HG02759 (cell line): ENCODE measurements at regions not wholly inside any gene's neighbourhood (a gene's known extent, or its start where the extent isn't known, plus 50 kb on each side); places are given as distances from the start of the nearest gene placed in this dataset.

Experiments
- ATAC-seq: cut with Tn5 transposase; IDR thresholded peaks from one replicate; pipeline ENCODE4 v1.9.1; 2021; ENCODE audit warnings: mild to moderate bottlenecking, moderate library complexity; ENCODE audit not compliant: unreplicated experiment

GRCh38 chr2:137729305-137729704 is 235.0 kb upstream of the HNMT start:
- no peak for ATAC-seq

- no peak for ATAC-seq
Observed at GRCh38 chr2:137737559-137737958, 226.7 kb upstream of the HNMT start.

- no peak for ATAC-seq
Observed at GRCh38 chr2:137741784-137742362, 222.4 kb upstream of the HNMT start.

GRCh38 chr2:137747509-137747908 is 216.8 kb upstream of the HNMT start:
- no peak for ATAC-seq

GRCh38 chr2:137748533-137748932 is 215.7 kb upstream of the HNMT start:
- no peak for ATAC-seq

- ATAC-seq, result no peak
Observed at GRCh38 chr2:137764646-137765045, 199.6 kb upstream of the HNMT start.

- no peak for ATAC-seq
Observed at GRCh38 chr2:137769406-137769805, 194.9 kb upstream of the HNMT start.

- no peak for ATAC-seq
Observed at GRCh38 chr2:137770166-137770565, 194.1 kb upstream of the HNMT start.

GRCh38 chr2:137771064-137771463 is 193.2 kb upstream of the HNMT start:
- peak; percentile 60 for ATAC-seq

- no peak for ATAC-seq
Observed at GRCh38 chr2:137772451-137772850, 191.8 kb upstream of the HNMT start.

GRCh38 chr2:137775529-137775928 is 188.7 kb upstream of the HNMT start:
- no peak for ATAC-seq

GRCh38 chr2:137776697-137777096 is 187.6 kb upstream of the HNMT start:
- no peak for ATAC-seq

- ATAC-seq, result peak; percentile 69
Observed at GRCh38 chr2:137797641-137798040, 166.6 kb upstream of the HNMT start.

- no peak for ATAC-seq
Observed at GRCh38 chr2:137799600-137799999, 164.7 kb upstream of the HNMT start.

GRCh38 chr2:137800386-137800785 is 163.9 kb upstream of the HNMT start:
- no peak for ATAC-seq

GRCh38 chr2:137801228-137801627 is 163.0 kb upstream of the HNMT start:
- ATAC-seq, result no peak

GRCh38 chr2:137802038-137802437 is 162.2 kb upstream of the HNMT start:
- ATAC-seq, result no peak

- ATAC-seq, result no peak
Observed at GRCh38 chr2:137806068-137806805, 158.0 kb upstream of the HNMT start.

GRCh38 chr2:137809252-137809651 is 155.0 kb upstream of the HNMT start:
- no peak for ATAC-seq

GRCh38 chr2:137809837-137810236 is 154.4 kb upstream of the HNMT start:
- no peak for ATAC-seq

- no peak for ATAC-seq
Observed at GRCh38 chr2:137812517-137812916, 151.8 kb upstream of the HNMT start.

- no peak for ATAC-seq
Observed at GRCh38 chr2:137813176-137813575, 151.1 kb upstream of the HNMT start.

GRCh38 chr2:137817058-137817457 is 147.2 kb upstream of the HNMT start:
- no peak for ATAC-seq
